Inflammatory macrophage treated with lipopolysaccharide for 1 hour (primary cell): ENCODE measurements at regions not wholly inside any gene's neighbourhood (a gene's known extent, or its start where the extent isn't known, plus 50 kb on each side); places are given as distances from the start of the nearest gene placed in this dataset.
"Not testable (repeated sequence)": the region's sequence is repeated elsewhere in the genome, so short reads cannot be mapped to it uniquely, and the experiment has no call there.

Experiments
- DNase-seq, 2 donors: peaks; one replicate each; pipeline ENCODE4 v3.0.0-alpha.2; 2020 to 2022

DNA sequence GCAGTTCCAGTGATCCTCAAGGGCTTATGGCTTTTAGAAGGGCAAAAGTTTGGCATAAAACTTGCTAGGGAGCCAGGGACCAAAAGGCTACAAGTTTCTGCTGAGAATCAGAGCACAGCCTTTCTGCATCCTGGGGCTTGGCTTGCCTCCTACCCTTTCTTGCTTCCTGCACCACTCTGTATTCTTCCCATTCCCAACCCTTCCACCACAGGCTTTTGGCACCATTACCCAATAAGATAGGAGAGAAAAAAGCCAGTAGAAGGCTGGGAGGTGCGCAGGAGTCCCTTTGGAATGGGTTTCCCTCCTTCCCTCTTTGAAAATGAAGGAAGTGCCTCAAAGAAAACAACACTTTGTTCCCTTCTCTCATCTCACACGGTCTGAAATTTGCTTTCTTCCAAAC is 268.6 kb downstream of the PDCD6IP start:
- no peak for DNase-seq

DNA sequence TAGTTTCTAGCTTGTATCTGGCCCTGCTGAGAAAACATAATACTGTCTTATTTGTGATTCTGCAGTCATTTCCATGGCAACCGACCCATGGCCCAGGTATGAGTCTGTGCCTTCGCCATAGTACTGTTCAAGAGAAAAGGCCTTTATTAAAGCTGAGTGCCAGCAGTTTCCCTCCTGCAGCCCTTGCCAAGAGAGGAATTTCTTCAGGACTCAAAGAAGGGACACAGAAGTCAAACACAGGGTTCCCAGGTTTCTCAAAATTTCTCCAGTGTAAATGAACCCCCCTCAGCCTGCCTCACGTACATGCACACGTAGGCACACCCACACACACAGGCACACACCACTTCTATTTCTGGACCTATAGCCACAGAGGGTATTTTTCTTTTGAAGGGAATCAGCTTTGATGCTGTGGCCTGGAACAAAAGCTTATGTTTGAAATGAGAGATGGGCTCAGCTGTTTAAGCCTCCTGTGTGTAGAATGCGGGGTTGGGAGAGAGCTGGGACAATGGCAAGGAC is 269.2 kb downstream of the PDCD6IP start:
- DNase-seq, result no peak

DNA sequence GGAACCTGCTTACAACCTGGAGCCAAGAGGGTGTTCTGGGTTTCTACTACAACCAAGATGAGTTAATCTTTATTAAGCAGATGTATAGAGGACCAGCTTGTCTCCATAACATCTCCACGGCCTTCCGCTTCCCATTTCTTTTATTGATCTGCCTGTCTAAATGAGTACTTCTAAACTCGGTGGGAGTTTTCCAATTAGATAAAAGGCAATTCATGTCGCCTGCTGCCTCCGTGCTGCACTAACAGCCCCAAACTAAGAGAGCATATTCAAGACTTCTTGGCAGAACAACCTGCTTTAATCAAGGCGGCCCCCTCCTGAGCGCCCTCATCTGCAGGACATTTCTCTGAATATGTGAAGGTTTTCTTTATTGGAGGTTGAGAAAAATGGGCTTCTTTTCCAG is 270.1 kb downstream of the PDCD6IP start:
- no peak for DNase-seq

DNA sequence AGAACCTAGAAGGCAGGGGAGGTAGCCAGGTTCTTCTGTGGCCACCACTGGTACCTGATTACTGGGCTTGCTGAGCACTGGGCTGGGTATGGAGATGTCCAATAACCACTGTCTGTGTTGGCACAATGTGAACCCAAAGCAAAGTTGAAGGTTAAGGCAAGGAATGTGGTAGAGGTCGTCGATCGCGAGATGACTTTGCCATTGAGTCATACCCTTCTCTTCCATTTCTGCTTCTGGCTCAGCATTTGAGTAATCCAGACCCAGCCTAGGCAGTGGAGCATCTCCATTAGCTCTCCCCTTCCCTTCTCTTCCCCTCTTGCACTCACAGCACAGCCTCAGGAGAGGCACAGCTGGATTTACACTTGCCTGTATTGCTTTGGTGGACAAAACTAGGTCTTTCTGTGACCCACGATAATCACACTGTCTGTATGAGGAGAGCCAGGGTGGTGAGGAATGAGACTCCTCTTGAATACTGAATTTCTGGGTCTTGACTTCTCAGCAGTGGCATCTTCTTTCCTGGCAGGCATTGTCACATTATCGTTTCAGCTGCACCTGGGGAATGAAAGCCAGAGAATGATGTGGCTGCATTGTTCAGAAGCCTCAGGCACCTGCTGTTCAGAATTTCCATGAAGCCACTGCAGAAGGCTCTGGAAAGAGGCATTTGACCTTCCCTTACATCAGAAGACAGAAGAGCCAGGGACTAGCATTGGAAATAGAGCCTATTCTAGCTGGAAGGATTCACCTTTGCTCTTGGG is 272.6 kb downstream of the PDCD6IP start:
- no peak for DNase-seq

DNA sequence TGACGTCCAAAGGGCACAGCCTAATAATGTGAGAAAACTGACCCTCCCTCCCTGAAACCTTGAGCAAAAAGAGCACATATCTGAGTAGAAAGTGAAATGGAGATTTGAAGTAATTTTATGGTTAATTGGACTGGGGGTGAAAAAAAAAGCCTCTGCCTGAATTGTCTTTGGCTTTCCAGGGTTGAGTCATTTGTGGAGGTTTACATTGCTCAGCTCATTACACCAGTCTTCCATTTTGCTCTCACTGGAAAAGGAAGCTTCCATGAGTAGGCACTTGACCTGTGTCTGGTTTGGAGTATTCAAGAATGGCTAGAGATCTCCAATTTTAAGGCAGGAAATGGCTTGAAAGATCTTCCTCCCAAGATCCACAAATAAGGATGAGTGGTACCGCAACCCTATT is 273.9 kb downstream of the PDCD6IP start:
- DNase-seq, result no peak

DNA sequence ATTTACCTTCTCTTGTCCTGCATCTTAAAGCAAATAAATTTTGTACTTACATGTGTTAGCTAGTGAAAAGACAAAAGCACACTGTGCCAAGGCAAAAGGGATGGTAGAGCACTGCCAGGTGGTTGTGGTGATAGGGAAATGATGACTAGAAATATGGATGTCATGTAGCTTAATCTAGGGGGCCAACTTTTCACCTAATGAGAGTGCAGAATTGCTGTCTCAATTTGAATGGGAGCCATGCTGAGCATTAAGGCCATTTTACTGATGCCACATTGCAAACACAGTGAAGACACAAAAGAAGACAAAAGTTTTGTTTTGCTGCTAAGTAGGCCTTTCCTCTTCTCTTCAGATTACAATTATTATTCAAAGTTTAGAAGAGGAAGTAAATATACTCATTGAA is 274.7 kb downstream of the PDCD6IP start:
- DNase-seq, result no peak

DNA sequence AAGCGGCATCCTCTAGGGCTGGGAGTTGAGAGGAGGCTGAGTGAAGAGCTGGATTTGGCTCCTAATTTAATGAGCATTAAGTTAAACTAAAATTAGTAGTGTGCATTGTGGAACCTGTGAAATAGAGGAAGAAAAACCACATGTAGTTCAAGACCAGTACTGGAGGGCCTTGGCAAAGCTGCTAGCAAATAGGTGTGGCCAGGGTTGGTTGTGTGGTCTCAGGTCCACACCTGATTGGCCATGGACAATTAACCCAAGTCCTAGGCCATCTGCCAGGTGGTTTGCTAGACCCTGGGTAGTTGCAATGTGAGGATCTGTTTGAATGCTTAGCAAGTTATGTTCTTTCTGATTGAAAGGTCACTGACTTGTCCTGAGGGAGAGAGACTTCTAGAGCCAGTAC is 275.5 kb downstream of the PDCD6IP start:
- DNase-seq, result no peak

DNA sequence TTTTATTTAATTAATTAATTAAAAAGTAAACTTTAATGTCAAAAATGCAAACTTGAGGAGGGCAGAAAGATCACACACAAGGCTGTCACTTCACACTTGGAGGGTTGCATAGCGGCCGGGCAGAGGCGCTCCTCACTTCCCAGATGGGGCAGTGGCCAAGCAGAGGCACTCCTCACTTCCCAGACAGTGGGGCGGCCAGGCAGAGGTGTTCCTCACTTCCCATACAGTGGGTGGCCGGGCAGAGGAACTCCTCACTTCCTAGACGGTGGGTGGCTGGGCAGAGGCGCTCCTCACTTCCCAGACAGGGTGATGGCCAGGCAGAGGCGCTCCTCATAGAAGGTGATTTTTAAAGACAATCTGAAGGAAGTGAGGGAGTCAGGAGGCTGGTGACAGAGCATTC is 277.5 kb downstream of the PDCD6IP start:
- DNase-seq, result no peak

DNA sequence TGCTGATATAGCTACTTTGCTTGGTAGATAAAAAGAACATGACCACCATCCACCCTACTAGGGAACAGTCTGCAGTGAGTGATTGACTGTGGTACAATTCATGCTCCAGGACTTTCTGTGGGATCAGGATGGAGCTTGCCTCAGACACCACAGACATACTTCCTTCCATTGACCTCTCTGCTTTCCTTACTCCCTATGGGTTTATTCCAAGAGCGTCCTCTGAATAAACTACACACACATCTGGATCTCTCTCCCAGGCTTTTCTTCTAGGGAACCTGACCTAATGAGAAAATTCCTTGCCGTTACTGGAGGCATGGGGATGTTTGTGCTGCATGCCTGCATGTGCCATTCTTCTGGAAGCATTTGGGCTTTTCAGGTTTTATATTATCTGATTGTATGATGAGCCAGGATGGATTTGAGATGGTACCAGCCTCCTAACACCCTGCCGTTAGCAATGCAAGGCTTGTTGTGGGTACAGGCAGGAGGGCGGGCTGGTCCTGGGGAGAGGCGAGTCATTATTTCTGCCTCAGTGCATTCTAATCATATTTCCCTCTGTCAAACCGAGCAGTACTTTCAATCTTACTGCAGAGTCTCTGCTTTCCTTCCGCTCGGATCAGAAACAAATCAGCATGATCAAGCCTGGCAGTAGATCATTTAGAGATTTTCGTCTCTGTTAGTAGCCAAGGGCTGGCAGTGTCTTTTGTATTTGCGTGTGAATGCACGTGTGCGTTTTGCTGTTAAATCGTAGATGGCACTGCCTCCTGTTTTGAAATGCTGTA is 279.2 kb downstream of the PDCD6IP start:
- no peak for DNase-seq

DNA sequence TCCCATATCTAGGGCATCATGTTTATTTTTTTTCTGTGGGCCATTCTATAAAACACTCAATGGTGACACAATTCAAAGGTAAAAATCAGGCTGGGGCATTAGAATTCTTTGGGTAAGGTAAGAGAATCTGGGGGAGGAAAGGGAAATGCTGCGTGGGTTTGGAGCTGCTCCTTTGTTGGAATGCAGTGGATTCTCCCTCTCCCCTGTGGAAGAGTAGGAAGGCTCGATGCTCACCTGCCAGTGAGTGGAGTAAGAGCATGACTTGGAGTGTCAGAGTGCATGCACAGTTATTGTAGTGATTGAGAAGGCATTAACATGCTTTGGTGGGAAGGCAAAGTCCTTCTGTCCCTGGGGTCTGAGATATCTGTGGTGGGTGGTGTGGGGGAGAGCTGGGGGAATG is 280.0 kb downstream of the PDCD6IP start:
- no peak for DNase-seq

DNA sequence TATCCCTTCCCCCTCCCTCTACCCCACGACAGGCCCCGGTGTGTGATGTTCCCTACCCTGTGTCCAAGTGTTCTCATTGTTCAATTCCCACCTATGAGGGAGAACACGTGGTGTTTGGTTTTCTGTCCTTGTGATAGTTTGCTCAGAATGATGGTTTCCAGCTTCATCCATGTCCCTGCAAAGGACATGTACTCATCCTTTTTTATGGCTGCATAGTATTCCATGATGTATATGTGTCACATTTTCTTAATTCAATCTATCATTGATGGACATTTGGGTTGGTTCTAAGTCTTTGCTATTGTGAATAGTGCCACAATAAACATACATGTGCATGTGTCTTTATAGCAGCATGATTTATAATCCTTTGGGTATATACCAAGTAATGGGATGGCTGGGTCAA is 281.4 kb downstream of the PDCD6IP start:
- not testable (repeated sequence) for DNase-seq

DNA sequence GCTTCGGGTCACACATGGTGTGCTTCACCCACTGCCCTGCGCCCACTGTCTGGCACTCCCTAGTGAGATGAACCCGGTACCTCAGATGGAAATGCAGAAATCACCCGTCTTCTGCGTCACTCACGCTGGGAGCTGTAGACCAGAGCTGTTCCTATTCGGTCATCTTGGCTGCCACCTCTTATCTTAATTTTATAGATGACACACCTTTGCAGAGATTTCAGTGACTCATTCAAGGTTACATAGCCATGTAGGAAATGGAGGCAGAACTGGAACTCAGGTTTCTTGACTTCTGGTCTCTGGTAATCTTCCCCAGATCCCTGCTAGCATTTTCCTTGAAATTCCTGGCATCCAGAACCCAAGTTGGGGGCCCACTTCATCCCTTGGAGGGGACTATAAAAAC is 291.9 kb downstream of the PDCD6IP start:
- not testable (repeated sequence) for DNase-seq

DNA sequence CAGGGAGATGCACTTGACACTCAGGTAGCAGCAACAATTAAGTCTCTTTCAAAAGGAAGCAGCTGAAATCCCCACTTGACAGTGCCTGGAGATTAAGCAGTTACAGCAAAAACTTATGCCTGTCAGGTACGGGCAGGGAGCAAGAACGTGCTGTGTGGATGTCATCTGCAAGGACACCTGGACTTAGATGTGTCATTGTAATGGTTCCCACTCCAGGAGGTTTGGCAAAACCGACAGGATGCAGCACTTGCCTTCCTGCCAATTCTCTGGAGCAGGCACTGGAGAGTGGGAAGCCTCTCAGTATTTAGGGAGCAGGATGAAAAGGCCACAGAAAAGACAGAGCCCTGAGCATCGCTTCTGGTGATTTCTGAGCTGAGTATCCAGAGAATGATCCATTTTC is 292.4 kb downstream of the PDCD6IP start:
- DNase-seq, result no peak

DNA sequence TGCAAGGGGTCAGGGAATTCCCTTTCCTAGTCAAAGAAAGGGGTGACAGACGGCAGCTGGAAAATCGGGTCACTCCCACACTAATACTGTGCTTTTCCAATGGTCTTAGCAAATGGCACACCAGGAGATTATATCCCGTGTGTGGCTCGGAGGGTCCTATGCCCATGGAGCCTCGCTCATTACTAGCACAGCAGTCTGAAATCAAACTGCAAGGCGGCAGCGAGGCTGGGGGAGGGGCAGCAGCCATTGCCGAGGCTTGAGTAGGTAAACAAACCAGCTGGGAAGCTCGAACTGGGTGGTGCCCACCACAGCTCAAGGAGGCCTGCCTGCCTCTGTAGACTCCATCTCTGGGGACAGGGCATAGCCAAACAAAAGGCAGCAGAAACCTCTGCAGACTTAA is 295.9 kb downstream of the PDCD6IP start:
- not testable (repeated sequence) for DNase-seq

DNA sequence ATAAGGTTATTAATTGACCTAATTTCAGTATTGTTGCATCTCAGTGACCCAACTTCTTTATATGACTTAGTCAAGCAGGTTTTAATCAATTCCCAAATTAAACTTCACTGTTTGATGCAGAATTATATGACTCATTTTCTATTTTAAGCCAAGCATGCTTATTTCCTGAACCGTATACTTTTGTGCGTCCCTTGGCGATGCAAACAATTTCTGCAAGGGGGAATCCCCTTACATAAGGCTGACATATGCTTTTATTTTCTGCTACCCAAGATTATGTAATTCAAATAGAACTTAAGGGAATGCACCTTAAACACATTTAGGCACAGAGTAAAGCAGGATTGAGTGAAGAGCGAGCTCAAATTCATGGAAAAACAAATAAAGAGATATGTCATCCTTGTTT is 303.9 kb downstream of the PDCD6IP start:
- no peak for DNase-seq

DNA sequence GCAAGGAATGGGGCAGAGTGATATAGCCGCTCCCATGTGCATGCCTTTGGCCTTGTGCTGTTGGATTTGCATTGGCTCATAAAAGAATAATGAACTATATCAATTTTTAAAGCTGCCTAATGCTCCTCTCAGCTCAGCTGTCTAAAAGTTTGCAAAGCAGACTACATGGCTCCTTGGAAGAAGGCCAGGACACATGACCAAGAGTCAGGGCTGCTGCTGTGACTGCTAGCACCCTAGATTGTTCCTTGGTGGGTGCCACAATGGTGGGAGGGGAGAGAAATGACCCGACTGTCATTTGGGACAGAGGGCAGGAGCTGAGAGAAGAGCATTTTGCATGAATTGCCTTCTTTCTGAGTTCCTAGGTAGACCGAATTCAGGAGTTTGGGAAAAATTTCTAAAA is 307.9 kb downstream of the PDCD6IP start:
- no peak for DNase-seq

DNA sequence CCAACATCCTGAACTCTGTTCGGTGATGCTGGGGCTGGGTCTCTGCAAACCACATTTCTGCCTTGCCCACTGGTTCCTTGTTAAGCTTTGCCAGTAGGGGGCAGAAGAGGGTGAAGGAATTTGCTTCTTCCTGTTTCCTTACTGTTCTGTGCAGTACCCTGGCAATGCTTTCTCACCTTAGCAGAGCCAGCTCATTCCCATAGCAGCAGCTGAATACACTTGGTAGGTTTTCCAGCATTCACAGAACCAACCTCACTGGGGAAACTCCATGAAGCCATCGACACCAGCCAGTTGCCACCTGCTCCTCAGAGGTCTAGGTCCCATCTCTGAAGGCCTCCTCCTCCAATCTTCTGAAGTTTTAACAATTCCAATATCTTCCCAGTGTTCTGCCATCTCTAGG is 308.4 kb downstream of the PDCD6IP start:
- peak; percentile 19 to 61 for DNase-seq

DNA sequence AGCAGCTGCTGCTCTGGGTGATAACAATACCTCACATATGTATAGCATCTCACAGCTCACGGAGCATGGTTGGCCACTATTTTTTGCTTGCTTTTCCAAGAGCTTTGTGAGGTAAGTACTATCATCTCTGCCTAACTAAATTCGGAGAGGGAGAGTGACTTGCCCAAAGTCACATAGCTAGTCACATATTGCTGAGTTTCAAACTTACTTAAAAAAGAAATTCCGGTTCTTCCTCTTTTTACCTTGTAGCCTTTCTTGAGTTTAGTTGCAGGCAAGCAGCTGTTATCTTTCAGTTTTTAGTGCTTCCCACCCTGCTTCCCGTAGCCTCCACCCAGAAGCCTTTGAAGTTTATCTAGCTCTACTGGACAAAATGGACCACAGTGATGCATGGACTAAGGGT is 309.2 kb downstream of the PDCD6IP start:
- no peak for DNase-seq

DNA sequence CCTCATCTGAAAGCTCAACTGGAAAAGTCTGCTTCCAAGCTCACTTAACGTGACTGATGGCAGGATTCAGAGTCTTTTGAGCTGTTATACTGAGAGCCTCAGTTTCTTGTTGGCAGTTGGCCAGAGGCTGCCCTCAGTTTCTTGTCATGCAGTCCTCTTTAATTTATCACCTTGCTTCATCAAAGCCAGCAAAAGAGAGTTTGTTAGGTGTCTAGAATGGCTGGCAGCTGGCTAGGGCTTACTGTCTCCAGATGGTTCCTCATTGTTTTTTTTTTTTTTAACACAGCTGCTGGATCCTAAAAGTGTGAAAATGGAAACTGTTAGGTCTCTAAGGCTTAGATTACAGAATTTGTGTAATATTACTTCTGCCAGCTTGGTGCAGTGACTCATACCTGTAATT is 310.6 kb downstream of the PDCD6IP start:
- no peak for DNase-seq

DNA sequence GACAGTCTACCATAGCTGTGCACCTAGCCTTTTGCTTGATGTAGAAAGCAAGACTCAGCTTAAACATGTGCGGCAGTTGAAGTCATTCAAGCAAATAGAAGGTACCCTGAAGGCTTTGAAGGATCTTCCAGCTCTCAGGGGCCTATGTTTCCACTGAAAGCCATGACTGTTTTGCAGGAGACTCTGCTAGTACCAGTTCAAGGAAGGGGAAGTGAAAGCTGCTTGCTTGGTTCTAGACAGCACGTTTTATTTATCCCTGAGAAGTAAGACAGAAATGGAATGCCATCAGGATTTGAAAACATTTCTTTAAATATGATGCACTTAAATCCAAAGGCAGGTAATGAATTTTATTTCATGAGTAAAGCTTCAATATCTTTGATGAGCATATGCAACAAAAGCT is 311.4 kb downstream of the PDCD6IP start:
- no peak for DNase-seq

DNA sequence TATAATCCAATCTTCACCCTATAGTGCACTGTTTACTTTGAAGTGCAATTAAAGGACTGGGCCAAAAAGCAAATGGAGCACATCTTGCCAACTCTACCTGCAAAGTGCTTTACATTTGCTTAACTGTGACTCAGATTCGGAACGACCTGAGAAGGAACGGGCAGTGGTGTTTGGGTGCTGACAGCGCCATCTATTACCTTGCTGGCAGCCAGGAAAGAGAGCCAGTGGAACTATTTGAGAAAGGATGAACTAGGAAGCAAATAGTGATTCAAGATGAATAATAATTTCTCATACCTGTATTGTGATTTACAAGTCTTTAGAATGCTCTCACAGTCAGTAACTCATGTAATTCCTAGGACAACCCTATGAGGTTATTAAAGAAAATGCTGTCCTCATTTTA is 312.9 kb downstream of the PDCD6IP start:
- no peak for DNase-seq

DNA sequence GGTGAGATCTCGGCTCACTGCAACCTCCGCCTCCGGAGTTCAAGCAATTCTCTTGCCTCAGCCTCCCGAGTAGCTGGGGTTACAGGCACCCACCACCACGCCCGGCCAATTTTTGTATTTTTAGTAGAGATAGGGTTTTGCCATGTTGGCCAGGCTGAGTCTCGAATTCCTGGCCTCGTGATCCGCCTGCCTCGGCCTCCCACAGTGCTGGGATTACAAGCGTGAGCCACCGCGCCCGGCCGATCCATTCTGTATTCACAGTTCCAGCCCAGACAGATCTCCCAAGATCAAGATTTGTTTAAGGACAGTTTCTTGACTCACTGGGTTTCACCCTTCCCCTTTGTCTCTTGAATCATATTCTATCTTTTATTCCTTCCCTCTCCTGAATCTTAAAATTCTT is 313.8 kb downstream of the PDCD6IP start:
- DNase-seq, result not testable (repeated sequence)

DNA sequence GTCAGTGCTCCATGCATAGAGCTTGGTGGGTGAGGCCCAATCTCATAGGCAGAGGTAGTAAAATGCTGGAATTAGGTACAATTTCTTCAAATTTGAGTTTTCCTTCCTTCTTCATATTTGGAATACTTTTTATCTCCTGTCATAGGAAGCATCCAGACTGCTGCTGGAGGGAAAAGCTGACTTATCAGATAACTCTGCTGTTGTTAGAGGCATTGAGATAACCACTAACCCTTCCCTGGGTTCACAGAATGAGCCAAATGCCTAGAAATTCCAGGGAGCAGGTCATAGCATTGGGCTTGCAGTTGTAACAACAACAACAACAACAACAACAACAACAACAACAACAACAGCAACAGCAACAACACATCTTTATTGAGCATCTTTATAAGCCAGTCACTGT is 332.7 kb downstream of the PDCD6IP start:
- no peak for DNase-seq

DNA sequence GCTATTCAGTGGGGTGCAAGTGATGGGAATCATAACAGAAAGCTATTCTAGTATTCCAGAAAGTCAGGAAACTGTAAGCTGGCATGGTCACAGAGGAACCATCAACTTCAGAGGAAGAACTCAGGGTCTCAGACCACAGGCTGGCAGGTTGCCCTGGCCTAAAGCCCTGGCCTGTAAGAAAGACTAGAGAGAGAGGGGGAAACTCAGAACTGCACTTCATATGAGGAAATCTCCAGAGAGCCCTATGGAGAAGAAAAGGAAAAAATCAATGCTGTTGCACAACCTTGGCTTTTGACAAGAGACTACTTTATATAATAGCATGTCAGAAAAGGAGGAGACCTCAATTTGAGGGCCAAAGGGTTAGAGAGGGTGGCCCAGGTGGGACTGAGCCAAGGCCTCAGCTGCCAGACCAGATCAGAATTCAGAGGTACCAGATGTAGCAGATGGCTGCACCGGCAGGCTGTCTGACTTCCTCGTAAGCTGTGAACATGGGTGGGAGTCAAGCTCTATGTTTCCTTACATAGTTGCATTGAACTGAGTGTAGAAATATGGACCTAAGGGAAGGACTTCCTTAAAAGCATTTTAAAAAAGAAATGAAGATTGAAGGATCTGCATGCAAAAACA is 333.8 kb downstream of the PDCD6IP start:
- peak in 1 of 2 donors; percentile 27 for DNase-seq
